ENCODE measurements at regions not wholly inside any gene's neighbourhood (a gene's known extent, or its start where the extent isn't known, plus 50 kb on each side); places are given as distances from the start of the nearest gene placed in this dataset.

GRCh38 chr1:59085101-59085500 lies 211.8 kb upstream of the FGGY start:
- TF ChIP-seq CTCF (IDR thresholded peaks at IDR 0.05): no peak
- no peak for DNase-seq (ENCODE audit: extremely low spot score, unreplicated experiment)
- no peaks in the 10 kb centered on the region for H3K27me3 Mint-ChIP-seq (ENCODE audit: unreplicated experiment)
- no peak overlapping the region for H3K4me3 Mint-ChIP-seq (ENCODE audit: unreplicated experiment)
- peaks cover 10% of the 10 kb centered on the region for H3K9me3 Mint-ChIP-seq (ENCODE audit: unreplicated experiment)
- H3K27ac Mint-ChIP-seq (ENCODE audit: unreplicated experiment): no peak overlapping the region
- no peaks in the 10 kb centered on the region for H3K36me3 Mint-ChIP-seq (ENCODE audit: unreplicated experiment)
- H3K4me1 Mint-ChIP-seq (ENCODE audit: unreplicated experiment): peaks cover 8% of the 10 kb centered on the region

GRCh38 chr1:59089036-59089798 lies 207.7 kb upstream of the FGGY start:
- no peaks in the 10 kb centered on the region for H3K36me3 Mint-ChIP-seq (ENCODE audit: unreplicated experiment)
- H3K4me3 Mint-ChIP-seq (ENCODE audit: unreplicated experiment): no peak overlapping the region
- H3K9me3 Mint-ChIP-seq (ENCODE audit: unreplicated experiment): peaks cover 10% of the 10 kb centered on the region
- H3K27ac Mint-ChIP-seq (ENCODE audit: unreplicated experiment): no peak overlapping the region
- no peak for DNase-seq (ENCODE audit: extremely low spot score, unreplicated experiment)
- TF ChIP-seq CTCF (IDR thresholded peaks at IDR 0.05): no peak
- H3K27me3 Mint-ChIP-seq (ENCODE audit: unreplicated experiment): no peaks in the 10 kb centered on the region
- peaks cover 5% of the 10 kb centered on the region for H3K4me1 Mint-ChIP-seq (ENCODE audit: unreplicated experiment)

- no peak overlapping the region for H3K27ac Mint-ChIP-seq (ENCODE audit: unreplicated experiment)
- no peak for TF ChIP-seq CTCF (IDR thresholded peaks at IDR 0.05)
- no peaks in the 10 kb centered on the region for H3K36me3 Mint-ChIP-seq (ENCODE audit: unreplicated experiment)
- no peak overlapping the region for H3K4me3 Mint-ChIP-seq (ENCODE audit: unreplicated experiment)
- peaks cover 10% of the 10 kb centered on the region for H3K9me3 Mint-ChIP-seq (ENCODE audit: unreplicated experiment)
- no peaks in the 10 kb centered on the region for H3K4me1 Mint-ChIP-seq (ENCODE audit: unreplicated experiment)
- H3K27me3 Mint-ChIP-seq (ENCODE audit: unreplicated experiment): no peaks in the 10 kb centered on the region
- no peak for DNase-seq (ENCODE audit: extremely low spot score, unreplicated experiment)
These were observed 206.9 kb upstream of the FGGY start for GRCh38 chr1:59089922-59090457.

- Mint-ChIP-seq H3K4me1 (ENCODE audit: unreplicated experiment) (no peaks in the 10 kb centered on the region), H3K27me3 (ENCODE audit: unreplicated experiment) (no peaks in the 10 kb centered on the region), H3K36me3 (ENCODE audit: unreplicated experiment) (no peaks in the 10 kb centered on the region), H3K9me3 (ENCODE audit: unreplicated experiment) (peaks cover 10% of the 10 kb centered on the region), H3K27ac (ENCODE audit: unreplicated experiment) (no peak overlapping the region), H3K4me3 (ENCODE audit: unreplicated experiment) (no peak overlapping the region)
- no peak for TF ChIP-seq CTCF (IDR thresholded peaks at IDR 0.05)
- no peak for DNase-seq (ENCODE audit: extremely low spot score, unreplicated experiment)
These were observed 204.8 kb upstream of the FGGY start for GRCh38 chr1:59092126-59092525.

GRCh38 chr1:59094001-59094400 lies 202.9 kb upstream of the FGGY start:
- Mint-ChIP-seq H3K27me3 (ENCODE audit: unreplicated experiment) (no peaks in the 10 kb centered on the region), H3K27ac (ENCODE audit: unreplicated experiment) (no peak overlapping the region), H3K9me3 (ENCODE audit: unreplicated experiment) (peaks cover 5% of the 10 kb centered on the region), H3K4me3 (ENCODE audit: unreplicated experiment) (no peak overlapping the region), H3K36me3 (ENCODE audit: unreplicated experiment) (no peaks in the 10 kb centered on the region), H3K4me1 (ENCODE audit: unreplicated experiment) (peaks cover 7% of the 10 kb centered on the region)
- no peak for TF ChIP-seq CTCF (IDR thresholded peaks at IDR 0.05)
- DNase-seq (ENCODE audit: extremely low spot score, unreplicated experiment): no peak

All from osteocyte (in vitro differentiated cells).